ENCODE measurements at regions not wholly inside any gene's neighbourhood (a gene's known extent, or its start where the extent isn't known, plus 50 kb on each side); places are given as distances from the start of the nearest gene placed in this dataset.

DNA sequence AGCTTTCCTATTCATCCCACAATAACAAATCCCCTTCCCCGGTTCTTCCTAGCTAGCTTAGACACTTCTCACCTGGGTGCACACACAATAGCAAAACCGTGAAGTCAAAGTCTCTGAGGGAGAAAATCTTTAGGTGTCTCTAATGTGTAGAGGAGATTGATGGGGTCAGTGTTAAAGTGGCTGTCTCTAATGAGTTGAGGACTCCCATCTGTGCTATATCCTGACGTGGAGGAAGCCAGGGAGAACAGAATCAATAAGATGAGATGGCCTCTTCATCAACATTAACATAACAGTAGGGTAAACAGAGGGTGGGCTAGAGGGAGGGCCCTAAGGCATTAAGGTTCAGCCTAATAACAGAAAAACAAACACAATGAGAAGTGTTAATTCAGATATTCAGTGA, 120.4 kb downstream of the SLC5A7 start:
- H3K4me3 ChIP-seq (ENCODE audit: low read depth, low read length), result no peak overlapping the region
- DNase-seq, result no peak
- no peaks in the 10 kb centered on the region for H3K36me3 ChIP-seq
- H3K9me3 ChIP-seq, result no peaks in the 10 kb centered on the region
- H3K27me3 ChIP-seq, result no peaks in the 10 kb centered on the region
- TF ChIP-seq, protein P1, sequence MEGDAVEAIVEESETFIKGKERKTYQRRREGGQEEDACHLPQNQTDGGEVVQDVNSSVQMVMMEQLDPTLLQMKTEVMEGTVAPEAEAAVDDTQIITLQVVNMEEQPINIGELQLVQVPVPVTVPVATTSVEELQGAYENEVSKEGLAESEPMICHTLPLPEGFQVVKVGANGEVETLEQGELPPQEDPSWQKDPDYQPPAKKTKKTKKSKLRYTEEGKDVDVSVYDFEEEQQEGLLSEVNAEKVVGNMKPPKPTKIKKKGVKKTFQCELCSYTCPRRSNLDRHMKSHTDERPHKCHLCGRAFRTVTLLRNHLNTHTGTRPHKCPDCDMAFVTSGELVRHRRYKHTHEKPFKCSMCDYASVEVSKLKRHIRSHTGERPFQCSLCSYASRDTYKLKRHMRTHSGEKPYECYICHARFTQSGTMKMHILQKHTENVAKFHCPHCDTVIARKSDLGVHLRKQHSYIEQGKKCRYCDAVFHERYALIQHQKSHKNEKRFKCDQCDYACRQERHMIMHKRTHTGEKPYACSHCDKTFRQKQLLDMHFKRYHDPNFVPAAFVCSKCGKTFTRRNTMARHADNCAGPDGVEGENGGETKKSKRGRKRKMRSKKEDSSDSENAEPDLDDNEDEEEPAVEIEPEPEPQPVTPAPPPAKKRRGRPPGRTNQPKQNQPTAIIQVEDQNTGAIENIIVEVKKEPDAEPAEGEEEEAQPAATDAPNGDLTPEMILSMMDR (IDR thresholded peaks at IDR 0.05; ENCODE audit: low read depth, low read length), result no peak
- no peaks in the 10 kb centered on the region for H3K4me1 ChIP-seq

DNA sequence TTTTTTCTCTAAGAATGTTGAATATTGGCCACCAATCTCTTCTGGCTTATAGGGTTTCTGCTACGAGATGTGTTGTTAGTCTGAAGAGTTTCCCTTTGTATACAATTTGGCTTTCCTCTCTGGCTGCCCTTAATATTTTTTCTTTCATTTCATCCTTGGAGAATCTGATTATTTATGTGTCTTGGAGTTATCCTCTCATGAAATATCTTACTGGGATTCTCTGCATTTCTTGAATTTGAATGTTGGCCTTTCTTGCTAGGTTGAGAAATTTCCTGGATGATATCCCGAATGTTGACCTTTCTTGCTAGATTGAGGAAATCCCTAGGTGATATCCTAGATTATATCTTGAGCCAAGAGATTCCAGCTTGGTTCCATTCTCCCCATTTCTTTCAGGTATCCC, 125.6 kb downstream of the SLC5A7 start:
- Histone ChIP-seq H3K4me3 (ENCODE audit: low read depth, low read length) (no peak overlapping the region), H3K9me3 (no peaks in the 10 kb centered on the region), H3K36me3 (no peaks in the 10 kb centered on the region), H3K27me3 (no peaks in the 10 kb centered on the region), H3K4me1 (no peaks in the 10 kb centered on the region)
- TF ChIP-seq, protein P1 (IDR thresholded peaks at IDR 0.05; ENCODE audit: low read depth, low read length), result no peak
- DNase-seq, result no peak

DNA sequence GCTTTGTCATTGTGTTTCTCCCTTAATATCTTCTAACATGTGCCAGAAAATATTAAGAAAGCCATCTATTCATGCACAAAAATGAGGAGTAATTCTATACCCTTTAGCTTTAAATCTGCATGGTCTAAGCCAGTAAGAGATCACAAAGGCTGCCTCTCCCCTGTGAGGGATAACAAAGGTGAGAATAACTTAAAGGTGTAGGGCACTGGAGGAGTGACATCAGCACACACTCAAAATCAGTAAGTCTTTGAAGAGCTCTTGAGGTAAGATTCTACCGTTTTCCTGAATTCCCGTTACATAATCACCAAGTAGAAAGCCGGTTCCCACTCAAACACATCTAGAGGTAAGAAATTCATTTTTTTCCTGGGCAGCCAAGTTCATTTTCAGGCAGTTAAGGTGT, 123.9 kb upstream of the SULT1C3 start:
- no peak for DNase-seq
- TF ChIP-seq, protein P1 (IDR thresholded peaks at IDR 0.05; ENCODE audit: low read depth, low read length), result no peak
- Histone ChIP-seq H3K36me3 (no peaks in the 10 kb centered on the region), H3K4me3 (ENCODE audit: low read depth, low read length) (no peak overlapping the region), H3K9me3 (no peaks in the 10 kb centered on the region), H3K4me1 (no peaks in the 10 kb centered on the region), H3K27me3 (no peaks in the 10 kb centered on the region)

GRCh38 chr2:108118996-108119395, 120.8 kb upstream of the SULT1C3 start:
- TF ChIP-seq, protein P1 (IDR thresholded peaks at IDR 0.05; ENCODE audit: low read depth, low read length), result no peak
- H3K4me3 ChIP-seq (ENCODE audit: low read depth, low read length), result no peak overlapping the region
- no peaks in the 10 kb centered on the region for H3K4me1 ChIP-seq
- DNase-seq, result no peak
- no peaks in the 10 kb centered on the region for H3K27me3 ChIP-seq
- H3K9me3 ChIP-seq, result no peaks in the 10 kb centered on the region
- no peaks in the 10 kb centered on the region for H3K36me3 ChIP-seq

- H3K4me1 ChIP-seq, result no peaks in the 10 kb centered on the region
- H3K4me3 ChIP-seq (ENCODE audit: low read depth, low read length), result no peak overlapping the region
- H3K27me3 ChIP-seq, result no peaks in the 10 kb centered on the region
- no peak for DNase-seq
- TF ChIP-seq, protein P1 (IDR thresholded peaks at IDR 0.05; ENCODE audit: low read depth, low read length), result no peak
- H3K9me3 ChIP-seq, result no peaks in the 10 kb centered on the region
- H3K36me3 ChIP-seq, result no peaks in the 10 kb centered on the region
These were observed 120.3 kb upstream of the SULT1C3 start for GRCh38 chr2:108119492-108119891.

DNA sequence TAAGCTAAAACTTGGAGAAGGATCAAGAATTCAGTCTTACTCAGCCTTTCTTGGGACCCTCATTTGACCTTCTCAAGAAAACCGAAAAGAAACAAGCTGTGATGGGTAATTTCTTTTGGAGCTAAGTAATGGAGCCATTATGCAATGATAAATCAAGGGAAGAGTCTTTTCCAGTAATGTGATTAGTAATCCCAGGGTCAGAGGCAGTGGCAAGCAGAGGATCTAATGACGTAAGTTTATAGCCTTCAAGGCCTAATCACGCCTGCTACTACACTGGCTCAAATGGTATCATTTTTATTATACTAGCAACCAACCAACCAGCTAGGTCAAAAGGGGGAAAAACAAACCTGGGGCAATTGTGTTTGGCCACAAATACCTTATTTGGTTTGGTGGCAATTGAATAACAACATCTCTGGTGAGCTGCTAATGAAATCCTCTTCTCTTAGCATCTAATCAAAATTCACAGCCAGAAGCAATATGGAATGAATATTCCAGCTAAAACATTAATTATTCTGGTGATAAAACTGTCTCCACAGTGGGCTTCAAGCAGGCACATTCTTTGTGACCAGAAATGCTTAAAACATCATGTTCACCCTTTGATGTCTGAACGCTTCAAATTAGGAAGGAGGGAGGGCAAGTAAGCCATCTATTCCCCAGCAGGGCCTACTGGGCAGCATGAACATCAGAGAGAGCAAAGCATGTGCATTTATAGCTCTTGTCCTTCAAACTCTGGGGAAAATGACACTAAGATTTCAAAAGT, 114.9 kb upstream of the SULT1C3 start:
- Histone ChIP-seq H3K9me3 (no peaks in the 10 kb centered on the region), H3K4me3 (ENCODE audit: low read depth, low read length) (no peak overlapping the region), H3K4me1 (no peaks in the 10 kb centered on the region), H3K36me3 (no peaks in the 10 kb centered on the region), H3K27me3 (no peaks in the 10 kb centered on the region)
- TF ChIP-seq, protein P1 (IDR thresholded peaks at IDR 0.05; ENCODE audit: low read depth, low read length), result no peak
- DNase-seq, result no peak
